B cell (primary cell): ENCODE measurements at regions not wholly inside any gene's neighbourhood (a gene's known extent, or its start where the extent isn't known, plus 50 kb on each side); places are given as distances from the start of the nearest gene placed in this dataset.

Source experiments
- ATAC-seq: fragments of 200-7000 bp; cut with Tn5 transposase; one replicate; pipeline ENCODE4 v1.10.0; 2021; ENCODE audit warnings: low read depth, mild to moderate bottlenecking, moderate number of reproducible peaks, moderate library complexity
- CTCF ChIA-PET: fragments of 350-600 bp; sonication (Branson Sonifier 250); formaldehyde crosslinking; loops from one replicate; lab custom pipeline; 2021; ENCODE audit warnings: antibody characterized with exemption, inconsistent platforms; lab: Charles Lee
- POLR2A ChIA-PET: fragments of 350-600 bp; sonication (Branson Sonifier 250); formaldehyde crosslinking; loops from one replicate; lab custom pipeline; 2021; ENCODE audit warnings: antibody characterized with exemption; lab: Charles Lee
- DNase-seq: peaks from one replicate; pipeline ENCODE4 v3.0.0; 2013
- H2AFZ ChIP-seq: 2 replicates; pipeline ENCODE4 v1.6.1; 2012; ENCODE audit warnings: mild to moderate bottlenecking, low read depth, low read length; ENCODE audit not compliant: insufficient read depth, poor library complexity, severe bottlenecking
- H3K27ac ChIP-seq, 2 donors: 1 replicate in 1 of 2; 2 replicates in 1 of 2; pipeline ENCODE4 v1.5.1; 2012 to 2013; ENCODE audit warnings: low read length in 2 of 2, mild to moderate bottlenecking in 2 of 2, moderate library complexity in 1 of 2
- H3K27me3 ChIP-seq, 4 experiments: fragments of 200-600 bp in 1 of 4; sonication (generic) in 1 of 4; replicated peaks in 1 of 4; 1 replicate in 2 of 4; 2 replicates in 2 of 4; pipeline versions ENCODE4 v1.6.1 to v1.7.0; 2013 to 2016; ENCODE audit warnings: low read length in 3 of 4, mild to moderate bottlenecking in 2 of 4, mixed read lengths in 1 of 4, moderate library complexity in 1 of 4; ENCODE audit not compliant: insufficient read depth in 4 of 4, control insufficient read depth in 3 of 4; ENCODE audit errors: control extremely low read depth in 1 of 4
- H3K36me3 ChIP-seq, 2 experiments: replicated peaks in 1 of 2; 1 replicate in 1 of 2; 2 replicates in 1 of 2; pipeline versions ENCODE4 v1.6.1 to v1.7.1; 2013; ENCODE audit warnings: low read length in 1 of 2; ENCODE audit not compliant: insufficient read depth in 2 of 2, control insufficient read depth in 1 of 2; ENCODE audit errors: control extremely low read depth in 1 of 2, extremely low read depth in 1 of 2
- H3K4me1 ChIP-seq, 2 donors: fragments of 200-600 bp in 1 of 2; sonication (generic) in 1 of 2; 1 replicate in 1 of 2; 2 replicates in 1 of 2; pipeline versions ENCODE4 v1.5.1 to v1.6.1; 2013 to 2017; ENCODE audit warnings: low read length in 2 of 2; ENCODE audit not compliant: control insufficient read depth in 2 of 2, insufficient read depth in 2 of 2
- H3K4me2 ChIP-seq: replicated peaks from 2 replicates; pipeline ENCODE3; 2012; ENCODE audit warnings: mild to moderate bottlenecking, low read depth, low read length; ENCODE audit not compliant: poor library complexity, severe bottlenecking
- H3K4me3 ChIP-seq, 5 experiments: fragments of 200-600 bp in 1 of 5; sonication (generic) in 1 of 5; 1 replicate in 3 of 5; 2 replicates in 2 of 5; pipeline versions ENCODE4 v1.5.1 to v1.7.0; 2011 to 2016; ENCODE audit warnings: low read length in 4 of 5, mild to moderate bottlenecking in 4 of 5, low read depth in 2 of 5, control low read depth in 1 of 5, moderate library complexity in 1 of 5; ENCODE audit not compliant: insufficient read depth in 1 of 5; ENCODE audit errors: control extremely low read depth in 1 of 5, extremely low read depth in 1 of 5
- H3K79me2 ChIP-seq: fragments of 200-600 bp; sonication (generic); one replicate; pipeline ENCODE4 v1.6.0; 2016; ENCODE audit warnings: low read length; ENCODE audit not compliant: control insufficient read depth, insufficient read depth
- H3K9ac ChIP-seq: fragments of 200-600 bp; sonication (generic); 2 replicates; pipeline ENCODE4 v1.6.1; 2017; ENCODE audit warnings: mild to moderate bottlenecking, low read length, moderate library complexity
- H3K9me3 ChIP-seq, 3 donors: one replicate each; pipeline versions ENCODE4 v1.6.1 to v1.7.1; 2013; ENCODE audit warnings: low read length in 2 of 3; ENCODE audit not compliant: control insufficient read depth in 2 of 3, insufficient read depth in 1 of 3; ENCODE audit errors: control extremely low read depth in 1 of 3
- H4K20me1 ChIP-seq: 2 replicates; pipeline ENCODE4 v1.6.0; 2012; ENCODE audit warnings: mild to moderate bottlenecking, low read length; ENCODE audit not compliant: insufficient read depth, control insufficient read depth, poor library complexity, severe bottlenecking
- H3K27ac Mint-ChIP-seq: one replicate; pipeline ENCODE4 v1.8.0; 2021; ENCODE audit warnings: mixed read lengths
- H3K27me3 Mint-ChIP-seq: one replicate; pipeline ENCODE4 v1.8.0; 2021; ENCODE audit warnings: mixed read lengths
- H3K4me1 Mint-ChIP-seq: one replicate; pipeline ENCODE4 v1.8.0; 2021; ENCODE audit warnings: mixed read lengths
- H3K4me3 Mint-ChIP-seq: one replicate; pipeline ENCODE4 v1.8.0; 2021; ENCODE audit warnings: mixed read lengths
- H3K9me3 Mint-ChIP-seq: one replicate; pipeline ENCODE4 v1.8.0; 2022; ENCODE audit warnings: mixed read lengths; ENCODE audit not compliant: insufficient read depth
- EZH2 ChIP-seq: IDR thresholded peaks from 2 replicates; pipeline ENCODE4 v1.6.1; 2012; ENCODE audit warnings: borderline replicate concordance, low read depth, mild to moderate bottlenecking, moderate library complexity, low read length; ENCODE audit not compliant: insufficient read depth, poor library complexity, severe bottlenecking
- WGBS: methylation state at CpG from one replicate; pipeline ENCODE4 v1.1.5; 2013; ENCODE audit warnings: missing lambda C conversion rate; ENCODE audit not compliant: insufficient coverage; 5-methylcytosine and 5-hydroxymethylcytosine counted together
- intact Hi-C: fragments of 100-400 bp; cut with micrococcal nuclease; formaldehyde crosslinking; loops from one replicate; pipeline ENCODE4 v1.10.0; 2022
- TF ChIP-seq, protein P1 (sequence below): fragments of 200-600 bp; IDR thresholded peaks from one replicate; pipeline ENCODE4 v1.8.0; 2022; ENCODE audit warnings: antibody characterized with exemption, mild to moderate bottlenecking

DNA sequence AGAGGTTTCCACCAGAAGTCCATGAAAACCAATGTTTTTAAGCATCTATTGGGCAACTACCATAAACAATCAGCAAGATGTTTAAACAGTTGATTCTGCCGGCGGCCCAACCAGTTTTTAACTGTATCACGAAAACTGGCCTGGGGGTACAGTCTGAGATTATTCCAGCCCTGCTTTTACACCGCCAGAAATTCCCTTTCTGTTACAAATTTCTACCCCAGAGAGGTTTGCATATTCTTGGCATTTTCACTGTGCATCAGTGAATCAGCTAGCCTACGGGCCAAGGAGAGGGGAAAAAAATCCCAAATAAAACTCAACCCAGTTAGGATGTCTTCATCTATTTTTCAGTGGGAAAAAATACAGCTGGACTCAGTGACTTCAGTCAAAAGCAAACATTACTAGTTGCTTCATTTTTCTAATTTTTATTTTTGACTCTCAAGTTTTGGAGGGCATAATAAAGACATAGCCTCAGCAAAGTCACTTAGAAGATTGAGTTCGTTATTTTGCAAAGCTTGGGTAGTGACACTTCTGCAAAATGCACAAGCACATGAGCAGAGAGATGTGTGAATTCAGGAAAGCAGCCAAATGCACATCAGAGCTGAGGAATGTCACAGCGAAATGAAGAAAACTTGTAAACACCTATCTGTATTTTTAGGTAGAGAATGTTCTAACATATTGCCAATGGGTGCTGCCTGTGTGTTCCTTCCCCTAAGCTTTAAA is 167.8 kb upstream of the GK2 start:
- no peak overlapping the region for H3K4me3 Mint-ChIP-seq
- CTCF ChIA-PET = interaction anchor here (0.7 to 1.4 kb wide), 4 partner anchors 11 to 27 kb away, joined by 3 to 6 read pairs (median 4); no protein-coding TSS in a partner anchor

More for the DNA sequence above, 167.8 kb upstream of the GK2 start:
- intact Hi-C loops = loop anchor here (10.0 kb wide), 1 partner anchor 621 kb away; no protein-coding TSS in a partner anchor
- H4K20me1 ChIP-seq = no peaks in the 10 kb centered on the region
- POLR2A ChIA-PET = no interaction called here
- H3K36me3 ChIP-seq = no peaks in the 10 kb centered on the region
- no peaks in the 10 kb centered on the region for H3K4me1 ChIP-seq
- ATAC-seq = no peak
- no peak overlapping the region for H2AFZ ChIP-seq
- no peak overlapping the region for H3K4me3 ChIP-seq
- WGBS = 96% methylated on average over 4 of the region's 7 CpGs
- H3K27ac ChIP-seq = no peak overlapping the region
- H3K27ac Mint-ChIP-seq = no peak overlapping the region
- H3K27me3 ChIP-seq = no peaks in the 10 kb centered on the region
- no peak for TF ChIP-seq EZH2
- TF ChIP-seq, protein P1, sequence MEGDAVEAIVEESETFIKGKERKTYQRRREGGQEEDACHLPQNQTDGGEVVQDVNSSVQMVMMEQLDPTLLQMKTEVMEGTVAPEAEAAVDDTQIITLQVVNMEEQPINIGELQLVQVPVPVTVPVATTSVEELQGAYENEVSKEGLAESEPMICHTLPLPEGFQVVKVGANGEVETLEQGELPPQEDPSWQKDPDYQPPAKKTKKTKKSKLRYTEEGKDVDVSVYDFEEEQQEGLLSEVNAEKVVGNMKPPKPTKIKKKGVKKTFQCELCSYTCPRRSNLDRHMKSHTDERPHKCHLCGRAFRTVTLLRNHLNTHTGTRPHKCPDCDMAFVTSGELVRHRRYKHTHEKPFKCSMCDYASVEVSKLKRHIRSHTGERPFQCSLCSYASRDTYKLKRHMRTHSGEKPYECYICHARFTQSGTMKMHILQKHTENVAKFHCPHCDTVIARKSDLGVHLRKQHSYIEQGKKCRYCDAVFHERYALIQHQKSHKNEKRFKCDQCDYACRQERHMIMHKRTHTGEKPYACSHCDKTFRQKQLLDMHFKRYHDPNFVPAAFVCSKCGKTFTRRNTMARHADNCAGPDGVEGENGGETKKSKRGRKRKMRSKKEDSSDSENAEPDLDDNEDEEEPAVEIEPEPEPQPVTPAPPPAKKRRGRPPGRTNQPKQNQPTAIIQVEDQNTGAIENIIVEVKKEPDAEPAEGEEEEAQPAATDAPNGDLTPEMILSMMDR = no peak
- no peaks in the 10 kb centered on the region for H3K9me3 ChIP-seq
- H3K27me3 Mint-ChIP-seq = no peaks in the 10 kb centered on the region
- no peaks in the 10 kb centered on the region for H3K79me2 ChIP-seq
- peaks cover 2% of the 10 kb centered on the region for H3K4me1 Mint-ChIP-seq
- no peaks in the 10 kb centered on the region for H3K9me3 Mint-ChIP-seq
- no peak overlapping the region for H3K9ac ChIP-seq
- H3K4me2 ChIP-seq = no peak overlapping the region
- no peak for DNase-seq
